Fibroblast of skin of back (primary cell): ENCODE measurements at regions not wholly inside any gene's neighbourhood (a gene's known extent, or its start where the extent isn't known, plus 50 kb on each side); places are given as distances from the start of the nearest gene placed in this dataset.
"Not testable (repeated sequence)": the region's sequence is repeated elsewhere in the genome, so short reads cannot be mapped to it uniquely, and the experiment has no call there.

ENCODE experiments used
- DNase-seq: peaks from one replicate; pipeline ENCODE4 v3.0.0-alpha.2; 2013

DNA sequence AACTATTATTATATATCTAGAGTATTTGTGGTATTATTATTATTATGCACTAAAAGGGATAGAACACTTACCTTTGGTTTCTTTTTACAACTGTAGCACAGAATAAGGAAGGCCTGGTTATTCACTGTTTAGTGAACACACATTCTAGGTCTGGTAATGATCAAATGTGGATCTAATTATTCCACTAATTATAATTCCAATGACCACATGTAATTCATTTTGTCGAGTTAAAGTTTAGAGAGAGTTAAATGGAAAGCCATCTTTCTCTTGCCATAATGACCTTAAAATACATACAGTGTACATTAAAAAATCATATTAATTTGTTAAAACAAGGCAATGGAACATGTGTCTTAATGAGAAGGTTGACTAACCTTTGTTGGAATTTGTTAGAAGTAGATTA lies 147.8 kb downstream of the SEM1 start:
- no peak for DNase-seq

DNA sequence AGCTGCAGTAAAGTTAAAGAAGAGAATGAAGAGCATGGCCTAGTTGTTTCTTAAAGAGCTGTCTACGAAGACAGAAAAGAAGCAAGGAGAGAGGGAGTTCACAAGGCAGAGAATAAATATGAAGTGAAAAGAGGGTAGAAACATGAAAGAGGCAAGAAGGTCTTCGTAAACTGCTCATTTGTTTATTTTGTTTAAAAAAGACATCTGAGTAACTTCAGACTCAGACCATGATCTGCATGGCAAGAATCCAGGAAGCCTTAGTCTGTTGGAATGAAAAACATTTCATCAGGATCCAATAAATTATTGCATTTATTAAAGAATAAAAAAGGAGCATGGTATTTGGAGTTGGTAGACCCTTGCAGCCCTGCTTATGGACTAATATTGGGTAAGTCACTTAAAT lies 151.1 kb downstream of the SEM1 start:
- DNase-seq, result no peak

DNA sequence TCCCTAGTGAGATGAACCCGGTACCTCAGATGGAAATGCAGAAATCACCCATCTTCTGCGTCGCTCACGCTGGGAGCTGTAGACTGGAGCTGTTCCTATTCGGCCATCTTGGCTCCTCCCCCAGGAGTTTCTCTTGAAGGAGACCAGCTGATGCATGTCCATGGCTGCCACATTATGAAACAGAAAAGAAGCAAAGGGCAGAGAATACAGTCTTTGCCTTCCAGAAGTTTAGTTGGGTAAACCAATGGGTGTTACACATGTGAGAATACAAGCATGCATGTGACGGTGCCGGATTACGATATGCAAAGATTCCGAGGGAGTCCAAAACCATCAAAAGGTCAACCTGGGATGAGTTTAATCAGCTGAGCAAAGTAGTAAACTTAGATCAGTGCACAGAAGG lies 151.6 kb downstream of the SEM1 start:
- no peak for DNase-seq

DNA sequence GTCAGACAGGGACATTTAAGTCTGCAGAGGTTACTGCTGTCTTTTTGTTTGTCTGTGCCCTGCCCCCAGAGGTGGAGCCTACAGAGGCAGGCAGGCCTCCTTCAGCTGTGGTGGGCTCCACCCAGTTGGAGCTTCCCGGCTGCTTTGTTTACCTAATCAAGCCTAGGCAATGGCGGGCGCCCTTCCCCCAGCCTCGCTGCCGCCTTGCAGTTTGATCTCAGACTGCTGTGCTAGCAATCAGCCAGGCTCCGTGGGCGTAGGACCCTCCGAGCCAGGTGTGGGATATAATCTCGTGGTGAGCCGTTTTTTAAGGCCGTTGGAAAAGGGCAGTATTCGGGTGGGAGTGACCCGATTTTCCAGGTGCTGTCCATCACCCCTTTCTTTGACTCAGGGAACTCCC lies 152.0 kb downstream of the SEM1 start:
- DNase-seq, result not testable (repeated sequence)

DNA sequence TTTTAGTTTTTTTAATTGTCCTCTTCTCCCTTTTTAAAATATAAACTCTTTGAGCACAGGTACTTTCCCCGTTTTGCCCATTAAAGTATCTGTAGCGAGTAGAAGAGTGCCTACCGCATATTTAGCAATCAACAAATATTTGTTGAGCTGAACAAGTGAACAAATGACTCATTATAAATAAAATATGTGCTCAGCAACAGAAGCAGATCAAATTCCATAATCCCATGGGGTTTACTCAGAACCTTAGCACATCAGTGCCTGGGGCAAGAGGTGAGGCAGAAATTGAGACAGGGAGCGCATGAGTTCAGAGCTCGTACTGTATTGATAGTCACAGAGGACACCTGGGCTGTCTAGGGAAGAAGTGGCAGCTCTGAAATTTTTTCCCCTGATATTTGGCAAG lies 161.0 kb downstream of the SEM1 start:
- DNase-seq, result no peak

DNA sequence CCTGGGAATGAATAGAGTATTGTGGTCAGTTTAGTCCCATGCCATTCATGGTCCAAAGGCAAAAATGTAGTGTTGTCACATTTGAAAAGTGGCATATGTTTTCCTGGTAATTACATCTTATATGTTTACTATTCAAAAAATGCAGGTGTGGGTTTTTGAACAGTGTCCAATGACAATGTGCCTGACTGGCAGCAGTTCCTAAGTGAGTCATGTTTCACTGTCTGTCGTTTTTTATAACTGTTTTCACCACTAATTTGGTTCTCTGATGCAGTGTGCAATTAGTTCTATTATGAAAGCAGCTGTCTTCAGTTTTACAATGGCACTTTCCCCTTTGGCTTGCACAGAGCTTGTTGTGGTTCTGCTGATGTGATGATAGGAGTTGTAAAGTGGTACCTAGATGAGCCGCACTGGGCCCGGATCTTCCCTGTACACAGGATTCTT lies 162.3 kb downstream of the SEM1 start:
- DNase-seq, result no peak

DNA sequence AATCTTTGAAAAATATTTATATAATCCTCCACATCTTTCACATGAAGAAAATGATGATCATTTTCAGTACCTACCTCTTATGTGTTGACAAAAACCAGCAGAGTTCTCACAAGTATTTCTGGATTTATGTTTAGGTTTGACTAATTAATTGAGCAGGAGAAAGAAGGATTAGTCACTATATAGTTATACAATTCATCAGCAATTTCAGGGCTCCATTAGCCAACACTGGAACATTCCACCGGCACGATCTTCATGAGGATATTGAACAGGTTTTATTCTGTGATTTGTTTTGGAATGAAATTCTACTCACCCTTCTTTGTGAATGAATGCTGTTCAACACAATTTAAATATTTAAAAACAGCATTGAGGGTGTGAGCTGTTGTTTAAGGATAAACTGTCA lies 163.2 kb downstream of the SEM1 start:
- DNase-seq, result no peak

DNA sequence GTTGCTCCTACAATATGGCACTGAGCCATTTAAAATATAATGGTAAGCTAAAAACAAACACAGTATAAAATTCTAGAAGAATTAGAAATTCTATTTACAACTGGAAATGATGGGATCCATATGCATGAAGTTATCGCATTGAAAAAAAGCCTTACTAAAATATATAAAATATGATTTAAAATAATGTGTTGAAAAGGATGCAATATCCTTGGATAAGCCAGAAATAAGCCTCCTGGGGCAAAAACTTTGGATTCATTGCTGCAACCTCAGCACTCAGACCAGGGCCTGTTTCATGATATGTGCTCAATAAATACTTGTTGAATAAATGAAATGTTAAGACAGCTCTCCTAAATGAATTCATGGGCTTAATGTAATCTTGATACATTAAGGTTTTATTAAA lies 170.2 kb downstream of the SEM1 start:
- DNase-seq, result no peak

DNA sequence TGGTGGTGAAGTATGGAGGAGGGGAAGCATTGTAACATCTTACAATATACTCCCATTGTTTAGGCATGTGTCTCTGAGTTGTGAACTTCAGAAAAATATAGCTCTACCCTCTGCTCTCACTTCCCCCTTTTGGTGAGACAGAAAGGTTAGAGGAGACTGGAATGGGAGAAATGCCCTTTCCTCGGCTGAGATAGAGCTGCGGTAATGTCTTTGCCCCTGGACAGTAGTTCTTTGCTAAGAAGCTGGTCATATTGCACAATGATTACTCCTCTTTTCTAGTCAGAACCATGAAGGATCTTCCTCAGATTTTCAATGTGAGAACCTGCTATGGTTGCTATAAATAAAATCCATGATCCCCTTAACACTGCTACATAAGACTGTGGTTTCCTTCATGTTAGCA lies 171.0 kb downstream of the SEM1 start:
- no peak for DNase-seq

DNA sequence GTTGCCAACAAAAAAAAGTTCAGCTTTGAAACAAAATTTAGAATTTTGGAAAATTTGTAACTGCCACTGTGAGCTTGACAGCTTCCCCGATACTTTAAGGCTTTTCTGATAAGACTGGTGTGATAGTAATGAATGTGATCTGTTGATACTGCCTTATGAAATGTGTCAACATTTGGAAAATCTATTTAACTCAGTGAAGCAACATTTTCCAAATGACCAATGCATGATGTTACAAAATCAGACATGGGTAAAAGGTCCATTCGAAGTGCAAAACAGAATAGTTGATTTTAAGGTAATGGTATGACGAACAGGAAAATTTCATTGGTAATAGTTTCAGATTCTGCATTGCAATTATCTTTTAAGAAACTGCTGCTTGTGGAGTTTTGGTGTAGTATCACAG lies 175.4 kb downstream of the SEM1 start:
- DNase-seq, result no peak

DNA sequence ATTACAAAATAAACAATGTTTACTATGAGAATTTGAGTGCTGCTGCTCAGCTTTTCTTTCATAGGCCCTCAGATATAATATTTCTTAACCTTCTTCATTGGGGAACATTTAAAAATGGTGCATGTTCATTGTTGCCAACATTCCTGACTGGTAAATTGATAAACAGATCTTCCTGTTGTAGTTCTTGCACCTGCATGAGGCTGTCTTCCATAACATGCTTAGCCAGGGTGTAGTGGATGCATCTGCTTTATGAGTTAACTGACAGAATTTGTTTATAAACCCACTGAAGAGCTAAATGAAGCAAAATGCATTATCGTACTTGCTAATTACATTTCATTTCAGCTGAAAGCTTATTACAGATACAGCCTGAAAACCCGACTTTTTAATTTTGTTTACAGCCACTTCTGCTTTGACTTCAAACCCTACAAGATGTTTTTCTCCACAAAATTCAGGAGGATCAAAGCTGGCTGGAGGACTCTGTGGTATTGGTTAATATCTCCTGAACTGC lies 177.2 kb downstream of the SEM1 start:
- no peak for DNase-seq

DNA sequence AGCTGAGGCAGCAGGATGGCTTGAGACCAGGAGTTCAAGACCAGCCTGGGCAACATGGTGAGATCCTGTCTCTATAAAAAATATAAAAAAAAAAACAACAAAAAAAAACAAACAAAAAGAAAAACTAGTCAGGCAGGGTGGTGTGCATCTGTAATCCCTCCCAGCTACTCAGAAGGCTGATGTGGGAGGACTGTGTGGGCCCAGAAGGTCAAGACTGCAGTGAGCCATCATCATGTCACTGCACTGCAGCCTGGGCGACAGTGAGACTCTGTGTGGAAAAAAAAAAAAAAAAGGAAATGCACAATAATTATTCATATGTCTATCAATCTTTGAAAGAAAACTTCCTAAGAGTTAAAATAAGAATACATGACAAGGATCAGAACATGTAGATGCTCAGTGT lies 178.3 kb downstream of the SEM1 start:
- DNase-seq, result no peak

DNA sequence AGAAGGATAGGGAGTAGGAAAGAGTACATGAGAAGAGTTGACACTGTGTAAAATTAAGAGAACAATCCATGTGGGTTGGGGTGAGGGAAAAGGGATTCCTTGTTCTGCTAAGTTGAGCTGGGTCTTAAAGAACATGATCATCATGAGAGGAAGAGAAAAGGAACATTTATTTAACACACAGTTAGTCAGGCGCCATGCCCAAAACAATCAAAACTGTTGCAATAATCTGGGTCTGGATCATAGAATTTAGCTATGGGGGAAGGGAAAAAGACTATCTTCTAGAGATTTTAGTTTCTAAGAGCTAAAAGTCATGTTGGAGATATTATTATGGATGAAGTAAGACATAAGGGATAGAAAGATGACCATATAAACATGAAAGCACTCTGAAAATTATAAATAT lies 178.9 kb downstream of the SEM1 start:
- no peak for DNase-seq

DNA sequence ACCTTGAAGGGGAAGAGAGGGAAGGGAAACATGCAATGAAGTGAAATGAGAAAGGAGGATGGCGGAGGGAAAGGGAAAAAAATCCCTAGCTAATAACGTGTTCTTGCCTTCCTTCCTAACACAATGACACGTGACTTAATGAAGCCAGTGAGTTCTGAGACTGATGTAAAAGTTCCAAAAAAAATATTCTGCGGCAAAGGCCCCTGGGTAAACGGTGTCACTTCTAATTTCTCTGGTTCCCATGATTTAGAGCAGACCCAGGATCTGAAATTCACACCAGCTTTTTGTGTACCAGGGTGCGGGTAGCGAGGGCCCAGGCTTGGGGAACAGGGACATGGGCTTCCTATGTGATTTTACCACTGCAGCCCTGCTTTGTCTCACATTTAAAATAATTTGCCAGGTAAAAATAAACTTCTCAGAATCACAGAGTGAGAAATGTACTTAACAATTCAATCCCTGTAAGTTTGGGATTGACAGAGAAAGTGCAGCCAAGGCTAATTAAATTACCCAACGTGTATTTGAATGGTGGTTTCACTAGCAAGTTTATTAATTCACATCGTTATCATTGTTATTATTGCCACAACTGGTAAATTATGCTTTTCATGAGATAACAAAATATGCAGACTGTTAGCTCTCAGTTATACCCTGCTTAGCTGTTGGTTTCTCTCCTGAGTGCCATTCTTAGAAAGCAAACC lies 182.4 kb downstream of the SEM1 start:
- no peak for DNase-seq

DNA sequence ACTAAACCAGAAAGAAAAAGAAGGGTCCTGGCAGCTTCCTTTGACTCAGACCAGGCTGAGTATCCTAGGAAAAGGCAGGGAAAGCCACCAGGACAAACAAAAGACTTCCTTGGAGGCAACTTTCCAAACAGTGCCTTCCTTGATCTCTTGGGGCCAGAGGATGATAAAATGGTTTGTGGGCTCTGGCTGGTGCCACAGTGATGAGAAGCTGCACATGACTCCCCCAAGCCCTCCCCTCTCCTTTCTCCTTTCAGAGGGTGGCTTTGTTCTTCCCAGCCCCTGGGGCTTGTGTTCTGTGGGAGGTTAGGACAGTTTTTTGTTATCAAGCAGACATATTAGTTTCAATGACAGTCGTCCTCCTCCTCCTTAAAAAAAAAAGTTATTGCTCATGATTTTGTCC lies 183.2 kb downstream of the SEM1 start:
- no peak for DNase-seq

DNA sequence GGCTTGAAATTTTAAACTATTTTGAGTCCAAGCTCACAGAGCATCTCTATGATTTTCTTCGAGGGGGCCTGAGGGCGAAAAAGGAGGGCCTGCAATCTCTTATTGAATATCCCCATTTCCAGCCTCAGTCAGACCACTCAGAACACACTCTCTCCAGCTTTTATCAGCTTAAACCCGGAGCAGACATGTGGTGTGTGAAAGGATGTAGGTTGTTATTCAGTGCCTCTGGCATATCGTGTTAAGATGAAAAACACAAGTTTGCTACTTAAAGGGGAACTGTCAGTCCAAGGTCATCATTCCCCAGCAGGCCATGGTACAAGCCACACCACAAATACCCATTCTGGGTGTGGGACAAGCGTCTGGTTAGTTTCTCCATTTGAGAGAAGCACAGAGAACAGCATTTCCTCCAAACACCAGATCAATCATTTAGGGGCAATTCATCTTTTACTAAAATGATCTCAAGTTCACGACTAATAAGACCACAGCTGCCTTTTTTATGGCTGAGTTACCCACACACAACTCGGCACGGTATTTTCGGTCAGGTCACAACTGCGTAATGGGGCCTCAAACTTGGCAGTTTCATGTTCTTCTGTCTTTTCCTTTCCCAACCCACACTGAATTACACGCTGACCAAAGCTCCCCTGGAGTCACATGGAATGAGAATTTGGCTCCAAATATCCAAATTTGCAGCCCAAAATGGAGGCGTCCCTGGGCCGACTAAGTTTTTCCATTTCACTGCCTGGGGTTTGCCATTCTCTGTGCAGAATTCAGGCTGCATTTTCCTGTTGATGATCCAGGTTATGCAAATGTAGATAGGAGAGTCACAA lies 188.4 kb downstream of the SEM1 start:
- DNase-seq, result no peak

DNA sequence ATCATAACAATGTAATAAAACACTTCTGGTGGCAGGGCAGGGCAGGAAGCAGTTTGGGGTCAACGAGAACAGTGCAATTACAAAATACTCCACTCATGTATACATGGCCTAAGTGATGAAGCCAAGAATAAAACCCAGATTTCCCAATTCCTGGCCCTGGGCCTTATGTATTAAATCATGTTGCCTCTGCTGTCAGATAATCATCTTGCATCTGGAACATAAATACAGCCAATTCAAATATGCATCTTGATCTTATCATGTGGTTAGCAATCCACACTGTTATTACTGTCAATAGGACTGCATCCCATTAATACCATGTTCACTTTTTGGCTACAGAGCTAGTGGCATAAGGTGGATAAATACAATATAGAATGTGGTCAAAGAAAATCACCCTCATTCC lies 186.5 kb upstream of the SLC25A13 start:
- DNase-seq, result no peak

DNA sequence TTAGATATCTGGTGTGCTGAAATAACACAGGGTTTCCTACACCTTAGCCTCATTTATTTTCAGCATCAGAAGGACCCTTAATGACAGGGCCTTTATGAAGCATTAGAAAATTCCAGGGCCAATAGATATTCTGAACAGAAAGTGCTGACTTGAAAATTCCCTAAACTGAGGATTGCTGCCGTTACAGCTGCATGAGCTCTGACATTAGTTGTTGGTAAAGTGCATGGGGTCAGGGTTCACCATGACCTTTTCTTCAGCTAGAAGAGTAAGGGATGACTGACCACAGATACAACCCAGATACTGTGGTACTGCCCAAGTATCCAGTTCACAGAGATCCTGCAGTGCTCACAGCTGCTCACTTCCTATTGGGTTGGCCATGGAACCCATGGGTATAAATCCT lies 181.7 kb upstream of the SLC25A13 start:
- DNase-seq, result no peak

DNA sequence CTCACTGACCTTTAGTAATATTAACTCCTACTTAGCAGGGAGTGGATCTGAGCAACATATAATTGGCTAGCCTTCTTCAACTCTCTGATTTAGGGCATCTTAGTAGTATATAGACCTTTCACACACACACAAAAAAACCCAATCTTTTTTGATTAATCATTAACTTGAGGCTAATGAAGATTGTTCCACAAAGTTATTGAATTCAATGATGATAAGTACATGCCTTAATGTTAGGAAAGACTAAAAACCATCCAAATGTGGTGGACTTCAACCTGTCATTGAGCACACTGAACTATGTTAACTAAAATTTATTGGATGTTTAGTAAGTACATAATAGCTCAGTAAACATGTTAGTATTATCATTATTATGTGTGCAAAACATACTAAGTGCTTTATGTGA lies 179.4 kb upstream of the SLC25A13 start:
- DNase-seq, result no peak

DNA sequence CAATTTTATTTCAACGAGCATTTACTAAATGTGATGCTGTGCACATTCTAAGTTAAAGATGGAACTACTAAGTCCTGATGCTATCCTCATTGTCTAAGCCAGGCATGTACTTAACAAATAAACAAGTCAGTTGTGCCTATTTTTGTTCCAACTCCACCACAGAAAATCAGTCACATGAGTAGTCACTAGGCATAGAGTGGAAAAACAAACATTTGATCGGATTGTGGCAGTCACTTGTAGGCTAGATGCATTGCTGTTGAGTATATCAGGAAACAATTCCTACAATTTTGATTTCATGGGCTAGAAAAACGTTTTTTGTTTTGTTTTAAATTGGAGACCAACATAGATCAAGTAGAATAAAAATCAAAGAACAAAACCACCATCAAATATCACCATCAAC lies 177.6 kb upstream of the SLC25A13 start:
- no peak for DNase-seq

DNA sequence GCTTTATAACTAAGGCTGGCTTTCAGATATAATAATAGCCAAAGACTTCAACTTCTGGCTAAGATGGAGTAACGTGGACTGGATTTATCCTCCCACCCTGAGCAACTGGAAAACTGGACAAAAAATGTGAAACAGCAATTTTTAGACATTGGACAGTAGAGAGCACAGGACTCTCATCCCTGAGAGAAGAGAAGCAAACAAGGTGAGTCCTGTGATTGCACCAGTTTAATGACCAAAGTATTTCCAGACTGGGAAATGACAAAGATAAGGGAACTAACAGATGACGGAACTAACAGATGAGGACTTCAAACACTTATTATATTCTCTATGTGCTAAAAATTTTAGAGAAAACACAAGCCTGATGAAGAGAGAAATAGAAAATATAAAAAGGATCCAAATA lies 175.7 kb upstream of the SLC25A13 start:
- DNase-seq, result no peak

DNA sequence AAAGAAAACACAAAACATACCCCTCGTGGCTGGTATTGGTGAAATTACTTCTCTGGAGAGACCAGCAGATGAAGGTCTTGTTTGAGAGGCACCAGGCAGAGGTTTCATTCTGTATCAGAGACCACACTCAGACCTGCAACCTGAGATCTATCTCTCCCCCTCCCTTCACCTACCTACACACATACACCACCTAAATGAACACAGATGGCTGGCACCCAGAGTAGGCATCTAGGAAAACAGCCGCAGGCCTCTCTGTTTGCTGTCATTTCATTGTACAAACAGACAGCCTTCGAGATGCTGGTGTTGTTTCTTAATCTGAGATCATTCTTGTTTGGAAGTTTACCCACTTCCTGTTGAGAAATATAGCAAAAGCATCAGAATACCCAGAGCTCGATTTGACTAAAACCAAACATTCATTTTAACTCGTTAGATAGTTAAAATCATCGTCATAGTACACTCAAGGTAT lies 173.9 kb upstream of the SLC25A13 start:
- no peak for DNase-seq

DNA sequence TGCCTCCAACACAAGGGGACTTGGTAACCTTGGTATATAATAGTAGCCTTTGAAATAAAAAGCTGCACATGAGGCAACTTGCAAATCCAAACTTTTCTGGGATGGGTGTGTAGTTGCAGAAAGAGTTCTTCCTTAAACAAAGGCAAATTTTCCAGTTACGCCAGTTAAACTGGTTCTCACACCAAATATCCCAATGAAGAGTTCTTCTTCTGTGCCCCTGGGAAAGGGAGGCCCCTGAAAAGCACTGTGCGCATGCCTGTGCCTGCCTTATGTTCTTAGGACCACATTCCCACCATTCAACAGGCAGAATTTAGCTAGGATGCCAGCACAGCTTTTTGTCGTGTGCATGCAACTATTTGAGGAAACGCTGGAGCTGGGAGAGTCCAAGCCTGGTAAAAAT lies 164.8 kb upstream of the SLC25A13 start:
- DNase-seq, result no peak

DNA sequence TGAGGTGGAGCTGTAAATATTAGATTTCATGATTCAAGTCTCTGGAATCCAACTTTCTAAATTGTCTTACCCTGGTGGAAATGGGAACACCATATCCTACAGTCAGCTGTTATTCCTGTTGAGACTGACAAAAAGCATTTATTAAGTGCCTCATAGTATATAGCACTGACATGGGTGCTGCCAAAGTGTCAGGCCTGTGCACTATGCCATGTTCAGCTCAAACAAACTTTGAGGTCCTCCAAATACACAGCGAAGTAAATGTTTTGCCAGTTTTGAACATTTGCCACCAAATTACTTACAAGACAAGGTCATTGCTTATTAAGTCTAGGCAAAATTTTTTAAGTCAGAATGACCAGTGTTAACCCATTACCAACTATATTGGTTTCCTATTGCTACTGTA lies 162.9 kb upstream of the SLC25A13 start:
- DNase-seq, result no peak
